ENCODE measurements at regions not wholly inside any gene's neighbourhood (a gene's known extent, or its start where the extent isn't known, plus 50 kb on each side); places are given as distances from the start of the nearest gene placed in this dataset.

GRCh38 chr5:124410539-124411488, 335.6 kb downstream of the ZNF608 start:
- ChIA-PET POLR2A (no interaction called here), CTCF (interaction anchor here (0.7 kb wide), 1 partner anchor 677 kb away, joined by 4 read pairs; no protein-coding TSS in a partner anchor)
- intact Hi-C loops (cut with micrococcal nuclease), result no loop called here
- Mint-ChIP-seq H3K4me1 (ENCODE audit: low read depth) (no peaks in the 10 kb centered on the region), H3K36me3 (no peaks in the 10 kb centered on the region), H3K27me3 (no peaks in the 10 kb centered on the region), H3K4me3 (no peak overlapping the region), H3K9me3 (no peaks in the 10 kb centered on the region), H3K27ac (no peak overlapping the region)
- DNase-seq, result no peak

GRCh38 chr5:124408738-124409453, 337.5 kb downstream of the ZNF608 start:
- POLR2A ChIA-PET, result no interaction called here
- no peak for DNase-seq
- no peaks in the 10 kb centered on the region for H3K27me3 Mint-ChIP-seq
- intact Hi-C loops (cut with micrococcal nuclease), result no loop called here
- H3K36me3 Mint-ChIP-seq, result no peaks in the 10 kb centered on the region
- no peaks in the 10 kb centered on the region for H3K4me1 Mint-ChIP-seq (ENCODE audit: low read depth)
- CTCF ChIA-PET, result no interaction called here
- H3K9me3 Mint-ChIP-seq, result no peaks in the 10 kb centered on the region
- H3K4me3 Mint-ChIP-seq, result no peak overlapping the region
- no peak overlapping the region for H3K27ac Mint-ChIP-seq

- Mint-ChIP-seq H3K4me3 (no peak overlapping the region), H3K27ac (no peak overlapping the region), H3K9me3 (no peaks in the 10 kb centered on the region), H3K36me3 (no peaks in the 10 kb centered on the region), H3K27me3 (no peaks in the 10 kb centered on the region), H3K4me1 (ENCODE audit: low read depth) (no peaks in the 10 kb centered on the region)
- ChIA-PET POLR2A (no interaction called here), CTCF (no interaction called here)
- DNase-seq, result no peak
- intact Hi-C loops (cut with micrococcal nuclease), result no loop called here
Measured at GRCh38 chr5:124404796-124405195, 341.6 kb downstream of the ZNF608 start.

GRCh38 chr5:124403281-124403680, 343.2 kb downstream of the ZNF608 start:
- H3K27me3 Mint-ChIP-seq, result no peaks in the 10 kb centered on the region

GRCh38 chr5:124402144-124402581, 344.3 kb downstream of the ZNF608 start:
- Mint-ChIP-seq H3K4me3 (no peak overlapping the region), H3K9me3 (no peaks in the 10 kb centered on the region), H3K4me1 (ENCODE audit: low read depth) (no peaks in the 10 kb centered on the region), H3K36me3 (no peaks in the 10 kb centered on the region), H3K27me3 (no peaks in the 10 kb centered on the region), H3K27ac (no peak overlapping the region)
- POLR2A ChIA-PET, result no interaction called here
- no peak for DNase-seq
- CTCF ChIA-PET, result no interaction called here
- intact Hi-C loops (cut with micrococcal nuclease), result no loop called here

More at GRCh38 chr5:124403281-124403680, 343.2 kb downstream of the ZNF608 start:
- Mint-ChIP-seq H3K4me3 (no peak overlapping the region), H3K4me1 (ENCODE audit: low read depth) (no peaks in the 10 kb centered on the region), H3K9me3 (no peaks in the 10 kb centered on the region), H3K36me3 (no peaks in the 10 kb centered on the region), H3K27ac (no peak overlapping the region)
- ChIA-PET CTCF (no interaction called here), POLR2A (no interaction called here)
- intact Hi-C loops (cut with micrococcal nuclease), result no loop called here
- no peak for DNase-seq

- Mint-ChIP-seq H3K27ac (no peak overlapping the region), H3K4me3 (no peak overlapping the region), H3K36me3 (no peaks in the 10 kb centered on the region), H3K27me3 (no peaks in the 10 kb centered on the region), H3K9me3 (no peaks in the 10 kb centered on the region), H3K4me1 (ENCODE audit: low read depth) (no peaks in the 10 kb centered on the region)
- no peak for DNase-seq
- ChIA-PET CTCF (no interaction called here), POLR2A (no interaction called here)
- intact Hi-C loops (cut with micrococcal nuclease), result no loop called here
Measured at GRCh38 chr5:124401476-124402143, 344.8 kb downstream of the ZNF608 start.

GRCh38 chr5:124399426-124399961, 346.9 kb downstream of the ZNF608 start:
- ChIA-PET CTCF (no interaction called here), POLR2A (no interaction called here)
- intact Hi-C loops (cut with micrococcal nuclease), result no loop called here
- DNase-seq, result no peak
- Mint-ChIP-seq H3K27ac (no peak overlapping the region), H3K9me3 (no peaks in the 10 kb centered on the region), H3K4me3 (no peak overlapping the region), H3K36me3 (no peaks in the 10 kb centered on the region), H3K4me1 (ENCODE audit: low read depth) (no peaks in the 10 kb centered on the region), H3K27me3 (no peaks in the 10 kb centered on the region)

GRCh38 chr5:124398460-124398859, 348.0 kb downstream of the ZNF608 start:
- intact Hi-C loops (cut with micrococcal nuclease), result no loop called here
- no peaks in the 10 kb centered on the region for H3K4me1 Mint-ChIP-seq (ENCODE audit: low read depth)
- ChIA-PET CTCF (no interaction called here), POLR2A (no interaction called here)
- no peak overlapping the region for H3K27ac Mint-ChIP-seq
- H3K4me3 Mint-ChIP-seq, result no peak overlapping the region
- H3K27me3 Mint-ChIP-seq, result no peaks in the 10 kb centered on the region
- no peak for DNase-seq
- H3K36me3 Mint-ChIP-seq, result no peaks in the 10 kb centered on the region
- no peaks in the 10 kb centered on the region for H3K9me3 Mint-ChIP-seq

GRCh38 chr5:124397317-124397716, 349.1 kb downstream of the ZNF608 start:
- Mint-ChIP-seq H3K27me3 (no peaks in the 10 kb centered on the region), H3K27ac (no peak overlapping the region), H3K4me3 (no peak overlapping the region), H3K9me3 (no peaks in the 10 kb centered on the region), H3K4me1 (ENCODE audit: low read depth) (no peaks in the 10 kb centered on the region), H3K36me3 (no peaks in the 10 kb centered on the region)
- intact Hi-C loops (cut with micrococcal nuclease), result no loop called here
- CTCF ChIA-PET, result no interaction called here
- POLR2A ChIA-PET, result no interaction called here
- no peak for DNase-seq

- H3K4me3 Mint-ChIP-seq, result no peak overlapping the region
- no peaks in the 10 kb centered on the region for H3K36me3 Mint-ChIP-seq
- CTCF ChIA-PET, result no interaction called here
- no peak for DNase-seq
- no peak overlapping the region for H3K27ac Mint-ChIP-seq
- no peaks in the 10 kb centered on the region for H3K27me3 Mint-ChIP-seq
- peaks cover under 1% of the 10 kb centered on the region for H3K9me3 Mint-ChIP-seq
- no peaks in the 10 kb centered on the region for H3K4me1 Mint-ChIP-seq (ENCODE audit: low read depth)
- POLR2A ChIA-PET, result no interaction called here
- intact Hi-C loops (cut with micrococcal nuclease), result no loop called here
Measured at GRCh38 chr5:124395926-124396325, 350.5 kb downstream of the ZNF608 start.

GRCh38 chr5:124395287-124395686, 351.2 kb downstream of the ZNF608 start:
- intact Hi-C loops (cut with micrococcal nuclease), result no loop called here
- ChIA-PET POLR2A (no interaction called here), CTCF (no interaction called here)
- Mint-ChIP-seq H3K4me3 (no peak overlapping the region), H3K9me3 (peaks cover 5% of the 10 kb centered on the region), H3K27me3 (no peaks in the 10 kb centered on the region), H3K36me3 (no peaks in the 10 kb centered on the region), H3K4me1 (ENCODE audit: low read depth) (no peaks in the 10 kb centered on the region), H3K27ac (no peak overlapping the region)
- DNase-seq, result no peak

GRCh38 chr5:124394700-124395245, 351.7 kb downstream of the ZNF608 start:
- no peaks in the 10 kb centered on the region for H3K4me1 Mint-ChIP-seq (ENCODE audit: low read depth)
- intact Hi-C loops (cut with micrococcal nuclease), result no loop called here
- no peaks in the 10 kb centered on the region for H3K36me3 Mint-ChIP-seq
- CTCF ChIA-PET, result no interaction called here
- H3K4me3 Mint-ChIP-seq, result no peak overlapping the region
- no peak for DNase-seq
- POLR2A ChIA-PET, result no interaction called here
- H3K27me3 Mint-ChIP-seq, result no peaks in the 10 kb centered on the region
- peaks cover 5% of the 10 kb centered on the region for H3K9me3 Mint-ChIP-seq
- no peak overlapping the region for H3K27ac Mint-ChIP-seq

Data from activated CD4-positive, alpha-beta memory T cell treated with anti-CD3 and anti-CD28 coated beads for 36 hours (primary cell).